Osteocyte (in vitro differentiated cells): ENCODE measurements at regions not wholly inside any gene's neighbourhood (a gene's known extent, or its start where the extent isn't known, plus 50 kb on each side); places are given as distances from the start of the nearest gene placed in this dataset.

Source experiments
- DNase-seq: peaks from one replicate; pipeline ENCODE4 v3.0.0; 2021; ENCODE audit warnings: mixed read lengths; ENCODE audit not compliant: unreplicated experiment; ENCODE audit errors: extremely low spot score
- H3K27ac Mint-ChIP-seq: one replicate; pipeline ENCODE4 v1.8.0; 2021; ENCODE audit warnings: mild to moderate bottlenecking, mixed read lengths; ENCODE audit not compliant: unreplicated experiment
- H3K27me3 Mint-ChIP-seq: one replicate; pipeline ENCODE4 v1.8.0; 2021; ENCODE audit warnings: mixed read lengths; ENCODE audit not compliant: unreplicated experiment
- H3K36me3 Mint-ChIP-seq: one replicate; pipeline ENCODE4 v1.8.0; 2021; ENCODE audit warnings: mixed read lengths; ENCODE audit not compliant: unreplicated experiment
- H3K4me1 Mint-ChIP-seq: one replicate; pipeline ENCODE4 v1.8.0; 2021; ENCODE audit warnings: mixed read lengths; ENCODE audit not compliant: unreplicated experiment
- H3K4me3 Mint-ChIP-seq: one replicate; pipeline ENCODE4 v1.8.0; 2021; ENCODE audit warnings: mild to moderate bottlenecking, moderate library complexity, mixed read lengths; ENCODE audit not compliant: unreplicated experiment
- H3K9me3 Mint-ChIP-seq: one replicate; pipeline ENCODE4 v1.8.0; 2021; ENCODE audit warnings: mixed read lengths; ENCODE audit not compliant: unreplicated experiment
- TF ChIP-seq, protein P1 (sequence below): fragments of 200-600 bp; sonication (generic); IDR thresholded peaks from 2 replicates; pipeline ENCODE4 v1.5.0; 2021; ENCODE audit warnings: antibody characterized with exemption, mild to moderate bottlenecking, moderate library complexity

DNA sequence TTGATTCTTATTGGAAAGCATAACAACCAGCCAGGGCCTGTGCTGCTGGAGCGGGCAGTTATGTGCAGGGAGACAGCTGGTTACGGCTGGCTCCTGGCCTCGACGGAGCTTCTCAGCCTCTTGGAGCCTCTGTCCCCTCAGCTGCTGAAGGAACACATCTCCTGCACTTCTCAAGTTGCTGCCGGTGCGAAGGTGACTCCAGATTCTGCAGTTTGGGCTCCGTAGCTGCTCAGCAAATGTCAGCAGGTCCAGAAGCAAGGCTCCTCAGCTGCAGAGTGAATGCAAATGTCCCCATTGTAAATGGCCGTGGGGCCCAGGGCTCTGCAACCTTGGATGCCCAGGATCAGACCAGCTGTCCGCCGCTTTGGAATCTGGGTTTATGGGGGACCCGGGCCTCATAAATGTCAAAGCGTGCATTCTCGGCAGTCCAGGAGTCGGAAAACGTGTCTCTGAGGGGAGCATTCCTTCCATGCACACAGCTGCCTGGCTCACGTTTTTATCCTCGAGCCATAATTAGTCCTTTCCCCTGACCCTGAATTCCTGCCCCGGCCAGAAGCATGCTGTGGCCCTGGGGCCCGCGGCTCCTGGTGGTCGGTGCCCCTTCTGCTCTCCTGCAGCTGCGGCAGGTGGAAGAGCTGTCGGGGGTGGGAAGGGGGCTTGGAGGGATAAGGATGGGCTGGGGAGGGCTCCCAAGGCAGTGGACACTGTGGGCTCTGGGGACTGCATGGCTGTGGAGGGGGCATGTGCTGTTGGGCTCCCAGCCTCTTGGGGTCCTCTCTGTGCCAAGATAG is 106.0 kb downstream of the KIF26A start:
- peaks cover 5% of the 10 kb centered on the region for H3K9me3 Mint-ChIP-seq
- H3K4me1 Mint-ChIP-seq, result no peaks in the 10 kb centered on the region
- TF ChIP-seq, protein P1, sequence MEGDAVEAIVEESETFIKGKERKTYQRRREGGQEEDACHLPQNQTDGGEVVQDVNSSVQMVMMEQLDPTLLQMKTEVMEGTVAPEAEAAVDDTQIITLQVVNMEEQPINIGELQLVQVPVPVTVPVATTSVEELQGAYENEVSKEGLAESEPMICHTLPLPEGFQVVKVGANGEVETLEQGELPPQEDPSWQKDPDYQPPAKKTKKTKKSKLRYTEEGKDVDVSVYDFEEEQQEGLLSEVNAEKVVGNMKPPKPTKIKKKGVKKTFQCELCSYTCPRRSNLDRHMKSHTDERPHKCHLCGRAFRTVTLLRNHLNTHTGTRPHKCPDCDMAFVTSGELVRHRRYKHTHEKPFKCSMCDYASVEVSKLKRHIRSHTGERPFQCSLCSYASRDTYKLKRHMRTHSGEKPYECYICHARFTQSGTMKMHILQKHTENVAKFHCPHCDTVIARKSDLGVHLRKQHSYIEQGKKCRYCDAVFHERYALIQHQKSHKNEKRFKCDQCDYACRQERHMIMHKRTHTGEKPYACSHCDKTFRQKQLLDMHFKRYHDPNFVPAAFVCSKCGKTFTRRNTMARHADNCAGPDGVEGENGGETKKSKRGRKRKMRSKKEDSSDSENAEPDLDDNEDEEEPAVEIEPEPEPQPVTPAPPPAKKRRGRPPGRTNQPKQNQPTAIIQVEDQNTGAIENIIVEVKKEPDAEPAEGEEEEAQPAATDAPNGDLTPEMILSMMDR, result no peak
- no peak overlapping the region for H3K4me3 Mint-ChIP-seq
- no peaks in the 10 kb centered on the region for H3K27me3 Mint-ChIP-seq
- no peak overlapping the region for H3K27ac Mint-ChIP-seq
- peak; percentile 75 for DNase-seq
- H3K36me3 Mint-ChIP-seq, result no peaks in the 10 kb centered on the region

DNA sequence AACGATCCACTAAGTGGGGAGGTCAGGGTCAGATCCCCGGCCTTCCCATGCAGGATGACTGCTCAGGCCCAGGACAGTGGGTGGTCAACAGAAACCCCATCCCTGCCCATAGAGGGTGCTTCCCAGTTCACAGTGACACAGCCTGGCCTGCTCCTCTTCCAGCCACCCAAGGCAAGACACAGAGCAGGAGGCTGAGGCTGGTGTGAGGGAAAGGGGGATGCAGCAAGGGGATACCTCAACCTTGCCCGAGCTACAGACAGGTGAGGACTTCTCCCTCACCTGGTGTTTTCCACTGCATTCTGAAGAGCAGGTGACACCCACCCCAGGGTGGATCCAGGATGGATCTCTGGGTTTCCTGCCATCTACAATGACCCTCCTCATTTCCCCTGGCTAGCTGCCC is 106.7 kb downstream of the KIF26A start:
- H3K4me3 Mint-ChIP-seq, result no peak overlapping the region
- peak; percentile 40 for DNase-seq
- H3K9me3 Mint-ChIP-seq, result peaks cover 5% of the 10 kb centered on the region
- H3K27me3 Mint-ChIP-seq, result no peaks in the 10 kb centered on the region
- H3K27ac Mint-ChIP-seq, result no peak overlapping the region
- TF ChIP-seq, protein P1, result no peak
- H3K36me3 Mint-ChIP-seq, result no peaks in the 10 kb centered on the region
- H3K4me1 Mint-ChIP-seq, result no peaks in the 10 kb centered on the region

DNA sequence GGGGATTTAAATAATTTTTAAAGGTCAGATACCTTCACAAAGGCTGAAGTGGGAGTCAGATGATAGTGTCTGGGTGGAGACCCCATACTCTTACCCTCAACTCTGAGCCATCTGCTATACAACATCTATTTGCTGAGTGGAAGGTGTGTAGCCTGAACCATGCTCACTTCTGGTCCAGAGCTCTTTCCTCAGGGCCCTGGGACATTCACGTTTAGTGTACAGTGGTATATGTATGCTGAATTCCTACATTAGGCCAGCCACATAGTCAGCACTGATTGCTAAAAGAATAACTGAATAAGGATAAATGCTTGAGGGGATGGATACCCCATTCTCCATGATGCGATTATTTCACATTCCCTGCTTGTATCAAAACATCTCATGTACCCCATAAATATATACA is 107.3 kb downstream of the KIF26A start:
- peaks cover 5% of the 10 kb centered on the region for H3K9me3 Mint-ChIP-seq
- TF ChIP-seq, protein P1, result no peak
- H3K4me3 Mint-ChIP-seq, result no peak overlapping the region

DNA sequence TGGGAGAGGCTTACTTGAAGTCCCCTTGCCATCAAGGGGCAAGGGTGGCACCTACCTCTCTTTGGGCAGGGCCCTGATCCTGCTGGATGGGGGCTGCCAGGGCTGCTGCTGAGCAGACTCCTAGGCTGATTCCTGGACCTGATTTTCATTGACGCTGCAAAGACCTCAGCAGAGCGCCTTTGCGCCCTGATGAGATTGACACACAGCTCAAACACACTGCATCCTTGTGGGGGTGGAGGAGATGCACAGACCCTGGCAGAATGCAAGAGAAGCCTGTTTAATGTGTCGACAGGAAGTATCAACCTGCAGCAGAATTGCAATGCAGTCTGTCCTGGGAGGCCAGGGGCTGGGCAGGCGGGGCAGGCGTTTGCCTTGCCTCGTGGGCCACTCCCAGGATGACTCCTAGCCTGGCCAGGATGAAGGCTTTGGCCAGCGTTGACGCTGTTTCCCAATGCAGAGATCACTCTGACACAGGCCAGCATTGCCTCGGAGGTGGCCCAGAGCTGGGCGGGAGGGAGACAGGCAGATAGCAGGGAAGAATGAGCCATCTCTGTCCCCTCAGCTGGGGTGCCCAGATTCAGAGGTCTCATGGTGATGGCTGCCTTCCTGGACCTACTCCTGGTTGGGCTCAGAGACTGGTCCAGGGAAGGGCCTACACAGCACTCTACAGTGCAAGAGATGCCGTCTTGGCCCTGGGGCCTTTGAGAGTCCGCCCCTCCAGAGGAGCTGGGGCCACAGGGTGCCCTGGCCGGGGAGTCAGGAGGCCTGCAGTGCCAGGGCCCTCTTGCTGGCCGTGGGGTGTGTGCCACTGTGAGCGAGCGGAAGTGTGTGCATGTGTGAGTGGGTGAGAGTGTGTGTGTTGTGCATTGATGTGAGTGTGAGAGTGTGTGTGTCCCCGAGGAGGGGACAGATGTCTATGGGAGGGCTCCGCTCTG is 108.3 kb downstream of the KIF26A start:
- Mint-ChIP-seq H3K27me3 (no peaks in the 10 kb centered on the region), H3K4me3 (no peak overlapping the region), H3K4me1 (no peaks in the 10 kb centered on the region), H3K36me3 (no peaks in the 10 kb centered on the region), H3K27ac (no peak overlapping the region), H3K9me3 (peaks cover 5% of the 10 kb centered on the region)
- DNase-seq, result peak; percentile 85
- TF ChIP-seq, protein P1, result no peak

More for the DNA sequence above, 107.3 kb downstream of the KIF26A start:
- Mint-ChIP-seq H3K27ac (no peak overlapping the region), H3K36me3 (no peaks in the 10 kb centered on the region), H3K27me3 (no peaks in the 10 kb centered on the region), H3K4me1 (no peaks in the 10 kb centered on the region)
- DNase-seq, result peak; percentile 21
